HCT116 (cell line): ENCODE measurements at regions not wholly inside any gene's neighbourhood (a gene's known extent, or its start where the extent isn't known, plus 50 kb on each side); places are given as distances from the start of the nearest gene placed in this dataset.

Experiments
- ATAC-seq: fragments of 200-7000 bp; cut with Tn5 transposase; 2 replicates; pipeline ENCODE4 v1.9.1; 2020; ENCODE audit warnings: mild to moderate bottlenecking, moderate library complexity
- BruUV-seq: library from RNA; stranded (reverse); fragments of 400-500 nt; replicated peaks from 2 replicates; lab custom pipeline; 2021; lab: Mats Ljungman, UMichigan
- CTCF ChIA-PET: fragments of 300-600 bp; sonication (Branson Sonifier 250); formaldehyde crosslinking; loops from one replicate; lab custom pipeline; 2021; ENCODE audit warnings: antibody characterized with exemption; lab: Charles Lee
- POLR2A ChIA-PET: fragments of 300-600, 350-600 bp; sonication (Branson Sonifier 250); formaldehyde crosslinking; loops from one replicate; lab custom pipeline; 2021; ENCODE audit warnings: antibody characterized with exemption; lab: Charles Lee
- RAD21 ChIA-PET, 2 experiments: fragments of 300-600 bp; sonication (Branson Sonifier 250); formaldehyde crosslinking; loops; one replicate each; lab custom pipeline; 2023; ENCODE audit warnings: low total read pairs in 2 of 2; ENCODE audit not compliant: uncharacterized antibody in 2 of 2, unreplicated experiment in 2 of 2, low non-redundant PET in 1 of 2; lab: Charles Lee
- DNase-seq: peaks from one replicate; pipeline ENCODE4 v3.0.0-alpha.2; 2010; ENCODE audit warnings: low read depth, low spot score
- H2AFZ ChIP-seq: fragments of 200-600 bp; shearing (Covaris generic), sonication (generic); 2 replicates; pipeline ENCODE4 v1.6.1; 2017; ENCODE audit warnings: low read depth, mixed run types, mixed read lengths, antibody characterized with exemption, low read length; ENCODE audit not compliant: poor library complexity, severe bottlenecking
- H3K27ac ChIP-seq: 2 replicates; pipeline ENCODE4 v1.5.1; 2012; ENCODE audit warnings: low read depth, low read length
- H3K27me3 ChIP-seq: fragments of 200-600 bp; sonication (generic); 2 replicates; pipeline ENCODE4 v1.6.1; 2016; ENCODE audit warnings: mixed run types, low read length, mixed read lengths; ENCODE audit not compliant: insufficient read depth
- H3K36me3 ChIP-seq, 2 experiments: fragments of 200-500 bp in 1 of 2; fragments of 200-600 bp in 1 of 2; sonication (Bioruptor generic) in 1 of 2; sonication (generic) in 1 of 2; 2 replicates each; pipeline versions ENCODE4 v1.5.1 to v1.6.1; 2014 to 2016; ENCODE audit warnings: low read length in 2 of 2, inconsistent platforms in 1 of 2, mixed read lengths in 1 of 2, mixed run types in 1 of 2; ENCODE audit not compliant: insufficient read depth in 2 of 2, control insufficient read depth in 1 of 2
- H3K4me1 ChIP-seq, 2 experiments: fragments of 200-600 bp in 1 of 2; sonication (generic) in 1 of 2; 2 replicates each; pipeline versions ENCODE4 v1.5.1 to v1.6.1; 2012 to 2017; ENCODE audit warnings: low read length in 2 of 2, inconsistent platforms in 1 of 2, mild to moderate bottlenecking in 1 of 2, mixed read lengths in 1 of 2, mixed run types in 1 of 2, moderate library complexity in 1 of 2; ENCODE audit not compliant: insufficient read depth in 2 of 2, control insufficient read depth in 1 of 2
- H3K4me2 ChIP-seq: fragments of 200-600 bp; sonication (generic); 2 replicates; pipeline ENCODE4 v1.6.1; 2017; ENCODE audit warnings: mixed run types, low read length, mixed read lengths
- H3K4me3 ChIP-seq, 2 experiments: fragments of 200-600 bp in 1 of 2; sonication (generic) in 1 of 2; replicated peaks in 1 of 2; 2 replicates each; pipeline ENCODE4 v1.5.1; 2011 to 2016; ENCODE audit warnings: low read length in 2 of 2, control low read depth in 1 of 2, low read depth in 1 of 2, mild to moderate bottlenecking in 1 of 2, mixed read lengths in 1 of 2, mixed run types in 1 of 2
- H3K79me2 ChIP-seq: fragments of 200-600 bp; sonication (generic); 2 replicates; pipeline ENCODE4 v1.6.1; 2017; ENCODE audit warnings: mild to moderate bottlenecking, mixed run types, low read length, moderate library complexity, mixed read lengths; ENCODE audit not compliant: insufficient read depth
- H3K9ac ChIP-seq: fragments of 200-600 bp; sonication (generic); 2 replicates; pipeline ENCODE4 v1.6.1; 2016; ENCODE audit warnings: low read length, mixed read lengths
- H3K9me2 ChIP-seq: fragments of 200-600 bp; sonication (generic), shearing (Covaris generic); 2 replicates; pipeline ENCODE4 v1.6.1; 2017; ENCODE audit warnings: mixed run types, mild to moderate bottlenecking, moderate library complexity; ENCODE audit not compliant: insufficient read depth
- H3K9me3 ChIP-seq, 2 experiments: fragments of 200-500 bp in 1 of 2; fragments of 200-600 bp in 1 of 2; sonication (Bioruptor generic) in 1 of 2; sonication (generic) in 1 of 2; 2 replicates each; pipeline ENCODE4 v1.6.1; 2014 to 2017; ENCODE audit warnings: low read length in 2 of 2, mixed read lengths in 2 of 2, inconsistent platforms in 1 of 2, low read depth in 1 of 2, mild to moderate bottlenecking in 1 of 2, mixed run types in 1 of 2, moderate library complexity in 1 of 2; ENCODE audit not compliant: control insufficient read depth in 1 of 2, insufficient read depth in 1 of 2
- H4K20me1 ChIP-seq: fragments of 200-600 bp; sonication (generic), shearing (Covaris generic); 2 replicates; pipeline ENCODE4 v1.6.1; 2017; ENCODE audit warnings: mixed run types, mild to moderate bottlenecking, moderate library complexity; ENCODE audit not compliant: insufficient read depth
- CBX3 ChIP-seq: IDR thresholded peaks from 2 replicates; pipeline ENCODE4 v1.6.1; 2012; ENCODE audit warnings: low read depth
- ELF1 ChIP-seq: IDR thresholded peaks from 2 replicates; pipeline ENCODE4 v1.6.1; 2012; ENCODE audit warnings: low read depth, borderline replicate concordance
- FOSL1 ChIP-seq: IDR thresholded peaks from 2 replicates; pipeline ENCODE4 v1.6.1; 2012; ENCODE audit warnings: low read depth
- POLR2A ChIP-seq: IDR thresholded peaks from 2 replicates; pipeline ENCODE4 v1.7.0; 2011; ENCODE audit warnings: borderline replicate concordance; ENCODE audit not compliant: insufficient read depth, insufficient read length; ENCODE audit errors: extremely low read depth
- SIN3A ChIP-seq: IDR thresholded peaks from 2 replicates; pipeline ENCODE4 v1.6.1; 2012; ENCODE audit warnings: low read depth
- SP1 ChIP-seq: IDR thresholded peaks from 2 replicates; pipeline ENCODE4 v1.6.1; 2012; ENCODE audit warnings: low read depth
- SRF ChIP-seq: IDR thresholded peaks from 2 replicates; pipeline ENCODE4 v1.6.1; 2012; ENCODE audit warnings: low read depth
- YY1 ChIP-seq: IDR thresholded peaks from 2 replicates; pipeline ENCODE4 v1.6.1; 2011; ENCODE audit warnings: low read length, low read depth, moderate library complexity, mild to moderate bottlenecking; ENCODE audit not compliant: insufficient replicate concordance; ENCODE audit errors: extremely low read depth
- ZBTB33 ChIP-seq: IDR thresholded peaks from 2 replicates; pipeline ENCODE4 v1.6.1; 2011; ENCODE audit warnings: mild to moderate bottlenecking, low read length, moderate library complexity; ENCODE audit not compliant: insufficient replicate concordance; ENCODE audit errors: extremely low read depth
- intact Hi-C: fragments of 100-400 bp; cut with micrococcal nuclease; formaldehyde crosslinking; loops from 2 replicates; pipeline ENCODE4 v1.10.0; 2022

- Histone ChIP-seq H3K9ac (no peak overlapping the region), H3K27me3 (peaks cover 10% of the 10 kb centered on the region)
Observed at GRCh38 chr4:1463088-1463926, 57.1 kb upstream of the NKX1-1 start.

More at GRCh38 chr4:1463088-1463926, 57.1 kb upstream of the NKX1-1 start:
- H3K4me1 ChIP-seq, result no peaks in the 10 kb centered on the region
- H3K9me3 ChIP-seq, result peaks cover 0 to 9% of the 10 kb centered on the region in 2 experiments; a peak in 1 of 4 replicates
- H3K4me3 ChIP-seq, result no peak overlapping the region
- RAD21 ChIA-PET, result no interaction called here
- no TSS peak for BruUV-seq
- no peaks in the 10 kb centered on the region for H3K9me2 ChIP-seq
- ATAC-seq (no peak), DNase-seq (no peak)
- no peak overlapping the region for H3K27ac ChIP-seq
- CTCF ChIA-PET, result no interaction called here
- H3K79me2 ChIP-seq, result no peaks in the 10 kb centered on the region
- POLR2A ChIA-PET, result no interaction called here
- no peak for TF ChIP-seq POLR2A
- no peak for TF ChIP-seq YY1
- TF ChIP-seq SRF, result no peak
- TF ChIP-seq CBX3, result no peak
- no peak for TF ChIP-seq SP1
- no peak for TF ChIP-seq FOSL1
- TF ChIP-seq SIN3A, result no peak
- no peak for TF ChIP-seq ELF1
- TF ChIP-seq ZBTB33, result no peak
- intact Hi-C loops, result no loop called here
- no peak overlapping the region for H2AFZ ChIP-seq
- no peak overlapping the region for H3K4me2 ChIP-seq
- H3K36me3 ChIP-seq, result no peaks in the 10 kb centered on the region
- H4K20me1 ChIP-seq, result no peaks in the 10 kb centered on the region
